ENCODE measurements at regions not wholly inside any gene's neighbourhood (a gene's known extent, or its start where the extent isn't known, plus 50 kb on each side); places are given as distances from the start of the nearest gene placed in this dataset.

GRCh38 chr2:8578335-8579244 lies 103.3 kb upstream of the ID2 start:
- TF ChIP-seq MAX (IDR thresholded peaks at IDR 0.05) (no peak), SP1 (IDR thresholded peaks at IDR 0.05) (no peak), CTCF (IDR thresholded peaks at IDR 0.05; ENCODE audit: low read depth, low read length, missing input control) (no peak), TAF1 (conservative IDR thresholded peaks at IDR 0.05) (no peak)
